Keratinocyte (primary cell): ENCODE measurements at regions not wholly inside any gene's neighbourhood (a gene's known extent, or its start where the extent isn't known, plus 50 kb on each side); places are given as distances from the start of the nearest gene placed in this dataset.

Experiments
- DNase-seq: peaks from one replicate; pipeline ENCODE4 v3.0.0-alpha.2; 2011; ENCODE audit warnings: low read depth, missing footprints, low spot score
- FAIRE-seq: peaks from 2 replicates; lab custom pipeline; 2011; peaks lifted over from hg19 to GRCh38; lab: Jason Lieb, UNC
- H2AFZ ChIP-seq: 2 replicates; pipeline ENCODE4 v1.6.0; 2012; ENCODE audit warnings: low read length, control low read depth, inconsistent platforms; ENCODE audit not compliant: control insufficient read depth
- H3K27ac ChIP-seq: 2 replicates; pipeline ENCODE4 v1.5.1; 2011; ENCODE audit warnings: low read length; ENCODE audit not compliant: control insufficient read depth, insufficient read depth
- H3K27me3 ChIP-seq: 3 replicates; pipeline ENCODE4 v1.6.0; 2011; ENCODE audit warnings: low read length; ENCODE audit not compliant: control insufficient read depth, insufficient read depth; ENCODE audit errors: extremely low read depth
- H3K36me3 ChIP-seq, 2 experiments: 2 replicates in 1 of 2; 3 replicates in 1 of 2; pipeline ENCODE4 v1.5.1; 2011; ENCODE audit warnings: low read length in 2 of 2, mild to moderate bottlenecking in 1 of 2; ENCODE audit not compliant: control insufficient read depth in 2 of 2, insufficient read depth in 2 of 2; ENCODE audit errors: extremely low read depth in 1 of 2
- H3K4me1 ChIP-seq: 3 replicates; pipeline ENCODE4 v1.5.1; 2011; ENCODE audit warnings: low read length; ENCODE audit not compliant: control insufficient read depth, insufficient read depth; ENCODE audit errors: extremely low read depth
- H3K4me2 ChIP-seq: 3 replicates; pipeline ENCODE4 v1.6.0; 2011; ENCODE audit warnings: low read depth, low read length; ENCODE audit not compliant: control insufficient read depth, insufficient read depth; ENCODE audit errors: extremely low read depth
- H3K4me3 ChIP-seq, 3 experiments: fragments of 200-600 bp in 1 of 3; sonication (generic) in 1 of 3; 2 replicates in 2 of 3; 3 replicates in 1 of 3; pipeline ENCODE4 v1.5.1; 2011 to 2016; ENCODE audit warnings: low read length in 3 of 3, mild to moderate bottlenecking in 3 of 3, control low read depth in 2 of 3, inconsistent platforms in 1 of 3, low read depth in 1 of 3, mixed read lengths in 1 of 3, mixed run types in 1 of 3, moderate library complexity in 1 of 3; ENCODE audit not compliant: control insufficient read depth in 2 of 3, insufficient read depth in 2 of 3; ENCODE audit errors: extremely low read depth in 1 of 3
- H3K79me2 ChIP-seq: 2 replicates; pipeline ENCODE4 v1.6.0; 2012; ENCODE audit warnings: low read length; ENCODE audit not compliant: control insufficient read depth, insufficient read depth
- H3K9ac ChIP-seq: 3 replicates; pipeline ENCODE4 v1.6.0; 2011; ENCODE audit warnings: low read length; ENCODE audit not compliant: control insufficient read depth, insufficient read depth; ENCODE audit errors: extremely low read depth
- H3K9me1 ChIP-seq: 3 replicates; pipeline ENCODE4 v1.6.0; 2011; ENCODE audit warnings: low read length; ENCODE audit not compliant: control insufficient read depth, insufficient read depth; ENCODE audit errors: extremely low read depth
- H3K9me3 ChIP-seq: 2 replicates; pipeline ENCODE4 v1.5.1; 2012; ENCODE audit warnings: low read depth, low read length; ENCODE audit not compliant: control insufficient read depth
- H4K20me1 ChIP-seq: 3 replicates; pipeline ENCODE4 v1.6.0; 2011; ENCODE audit warnings: low read length; ENCODE audit not compliant: control insufficient read depth, insufficient read depth; ENCODE audit errors: extremely low read depth
- CTCF ChIP-seq, 3 experiments: IDR thresholded peaks in 1 of 3; conservative IDR thresholded peaks in 1 of 3; optimal IDR thresholded peaks in 1 of 3; 2 replicates in 2 of 3; 3 replicates in 1 of 3; pipeline versions ENCODE3 to v1.5.1; 2011; ENCODE audit warnings: low read length in 3 of 3, mild to moderate bottlenecking in 3 of 3, moderate library complexity in 2 of 3, control low read depth in 1 of 3, inconsistent platforms in 1 of 3; ENCODE audit not compliant: insufficient read depth in 2 of 3; ENCODE audit errors: extremely low read depth in 1 of 3
- EZH2 ChIP-seq: IDR thresholded peaks from one replicate; pipeline ENCODE4 v1.6.1; 2012; ENCODE audit warnings: inconsistent platforms, mild to moderate bottlenecking, low read length, moderate library complexity
- dilution Hi-C: fragments of 300-500 bp; cut with MboI; formaldehyde crosslinking; loops from one replicate; pipeline ENCODE4 v1.7.0; 2020; ENCODE audit warnings: low sequenced_read_pairs; ENCODE audit not compliant: extremely low pct_ligation_motif_present

- H3K9me1 ChIP-seq: no peaks in the 10 kb centered on the region
- no peak overlapping the region for H3K4me2 ChIP-seq
- no peak overlapping the region for H3K9ac ChIP-seq
- no peak for TF ChIP-seq EZH2
- TF ChIP-seq CTCF (optimal IDR thresholded peaks at IDR 0.05 in 1 of 3, IDR thresholded peaks at IDR 0.05 in 1 of 3, conservative IDR thresholded peaks at IDR 0.05 in 1 of 3; ENCODE audit: extremely low read depth in 1 of 3, insufficient read depth in 2 of 3, low read length in 3 of 3): no peak
- H3K79me2 ChIP-seq: no peaks in the 10 kb centered on the region
- dilution Hi-C loops: no loop called here
- no peaks in the 10 kb centered on the region for H3K36me3 ChIP-seq
- H2AFZ ChIP-seq: no peak overlapping the region
- H4K20me1 ChIP-seq: no peaks in the 10 kb centered on the region
- no peaks in the 10 kb centered on the region for H3K27me3 ChIP-seq
- H3K4me1 ChIP-seq: no peaks in the 10 kb centered on the region
- FAIRE-seq: no peak
- H3K27ac ChIP-seq: no peak overlapping the region
- DNase-seq: no peak
- H3K4me3 ChIP-seq: no peak overlapping the region
- H3K9me3 ChIP-seq: peaks cover 2% of the 10 kb centered on the region
These were observed 1791.2 kb upstream of the CDH6 start for GRCh38 chr5:29402270-29402669.

GRCh38 chr5:29389993-29390392, 1803.5 kb upstream of the CDH6 start:
- no peak overlapping the region for H2AFZ ChIP-seq
- FAIRE-seq (no peak), DNase-seq (no peak)
- no peaks in the 10 kb centered on the region for H3K27me3 ChIP-seq
- no peaks in the 10 kb centered on the region for H3K9me1 ChIP-seq
- dilution Hi-C loops: no loop called here
- H3K4me2 ChIP-seq: no peak overlapping the region
- no peak overlapping the region for H3K4me3 ChIP-seq
- H3K36me3 ChIP-seq: no peaks in the 10 kb centered on the region
- TF ChIP-seq CTCF (optimal IDR thresholded peaks at IDR 0.05 in 1 of 3, IDR thresholded peaks at IDR 0.05 in 1 of 3, conservative IDR thresholded peaks at IDR 0.05 in 1 of 3; ENCODE audit: extremely low read depth in 1 of 3, insufficient read depth in 2 of 3, low read length in 3 of 3): no peak
- TF ChIP-seq EZH2: no peak
- no peaks in the 10 kb centered on the region for H3K79me2 ChIP-seq
- no peaks in the 10 kb centered on the region for H4K20me1 ChIP-seq
- H3K4me1 ChIP-seq: no peaks in the 10 kb centered on the region
- H3K9ac ChIP-seq: no peak overlapping the region
- H3K27ac ChIP-seq: no peak overlapping the region
- peaks cover 9% of the 10 kb centered on the region for H3K9me3 ChIP-seq
